CD8-positive, alpha-beta memory T cell (primary cell): ENCODE measurements at regions not wholly inside any gene's neighbourhood (a gene's known extent, or its start where the extent isn't known, plus 50 kb on each side); places are given as distances from the start of the nearest gene placed in this dataset.

Source experiments
- CTCF ChIA-PET: fragments of 350-600 bp; sonication (Branson Sonifier 250); formaldehyde crosslinking; loops from one replicate; lab custom pipeline; 2021; ENCODE audit warnings: antibody characterized with exemption; lab: Charles Lee
- POLR2A ChIA-PET: fragments of 350-600 bp; sonication (Branson Sonifier 250); formaldehyde crosslinking; loops from one replicate; lab custom pipeline; 2021; ENCODE audit warnings: antibody characterized with exemption; lab: Charles Lee
- DNase-seq, 5 donors: peaks; one replicate each; pipeline versions ENCODE4 v3.0.0 to v3.0.0-alpha.2; 2020 to 2022; ENCODE audit warnings: mixed read lengths in 1 of 5
- H3K27ac ChIP-seq: one replicate; pipeline ENCODE4 v1.7.0; 2013; ENCODE audit warnings: low read depth, mild to moderate bottlenecking, low read length, moderate library complexity
- H3K27me3 ChIP-seq: 2 replicates; pipeline ENCODE4 v1.7.0; 2013; ENCODE audit warnings: low read length, mild to moderate bottlenecking; ENCODE audit not compliant: insufficient read depth, poor library complexity, severe bottlenecking
- H3K36me3 ChIP-seq: 2 replicates; pipeline ENCODE4 v1.7.0; 2013; ENCODE audit warnings: mild to moderate bottlenecking, low read length, moderate library complexity; ENCODE audit not compliant: insufficient read depth
- H3K4me1 ChIP-seq: 2 replicates; pipeline ENCODE4 v1.7.0; 2013; ENCODE audit warnings: mild to moderate bottlenecking, low read length, moderate library complexity; ENCODE audit not compliant: insufficient read depth
- H3K4me3 ChIP-seq: 2 replicates; pipeline ENCODE4 v1.7.0; 2013; ENCODE audit warnings: mild to moderate bottlenecking, low read length
- H3K9me3 ChIP-seq: 2 replicates; pipeline ENCODE4 v1.7.0; 2013; ENCODE audit warnings: mild to moderate bottlenecking, low read length
- H3K27ac Mint-ChIP-seq, 8 donors: one replicate each; pipeline ENCODE4 v1.8.0; 2020 to 2021; ENCODE audit warnings: mixed read lengths in 8 of 8, mild to moderate bottlenecking in 6 of 8, inconsistent platforms in 3 of 8, moderate library complexity in 3 of 8
- H3K27me3 Mint-ChIP-seq, 2 donors: one replicate each; pipeline ENCODE4 v1.8.0; 2020 to 2021; ENCODE audit warnings: mixed read lengths in 2 of 2, mild to moderate bottlenecking in 1 of 2, moderate library complexity in 1 of 2
- H3K36me3 Mint-ChIP-seq, 3 donors: one replicate each; pipeline ENCODE4 v1.8.0; 2020 to 2021; ENCODE audit warnings: mixed read lengths in 3 of 3, inconsistent platforms in 1 of 3, mild to moderate bottlenecking in 1 of 3
- H3K4me1 Mint-ChIP-seq, 3 donors: one replicate each; pipeline ENCODE4 v1.8.0; 2020 to 2021; ENCODE audit warnings: mixed read lengths in 3 of 3, inconsistent platforms in 1 of 3, mild to moderate bottlenecking in 1 of 3
- H3K4me3 Mint-ChIP-seq, 7 donors: one replicate each; pipeline ENCODE4 v1.8.0; 2020 to 2021; ENCODE audit warnings: mixed read lengths in 7 of 7, mild to moderate bottlenecking in 6 of 7, moderate library complexity in 4 of 7, inconsistent platforms in 2 of 7
- H3K9me3 Mint-ChIP-seq, 5 donors: one replicate each; pipeline ENCODE4 v1.8.0; 2020 to 2022; ENCODE audit warnings: mixed read lengths in 5 of 5, mild to moderate bottlenecking in 3 of 5, moderate library complexity in 2 of 5, inconsistent platforms in 1 of 5

- no peak overlapping the region for H3K4me3 Mint-ChIP-seq
- POLR2A ChIA-PET, result no interaction called here
- no peak overlapping the region for H3K27ac ChIP-seq
- H3K4me1 Mint-ChIP-seq, result peaks cover 3 to 8% (median 3%) of the 10 kb centered on the region in 3 donors
- H3K4me1 ChIP-seq, result no peaks in the 10 kb centered on the region
- H3K27me3 ChIP-seq, result no peaks in the 10 kb centered on the region
- peaks cover 0 to 2% (median 0%) of the 10 kb centered on the region in 3 donors for H3K36me3 Mint-ChIP-seq
- H3K9me3 ChIP-seq, result no peaks in the 10 kb centered on the region
- H3K27me3 Mint-ChIP-seq, result peaks cover 6 to 11% of the 10 kb centered on the region in 2 donors
- CTCF ChIA-PET, result no interaction called here
- no peak overlapping the region for H3K27ac Mint-ChIP-seq
- H3K9me3 Mint-ChIP-seq, result no peaks in the 10 kb centered on the region
- H3K4me3 ChIP-seq, result no peak overlapping the region
- no peaks in the 10 kb centered on the region for H3K36me3 ChIP-seq
- no peak for DNase-seq
Measured at GRCh38 chr3:186461141-186461540, 83.0 kb downstream of the CRYGS start.

GRCh38 chr3:186459108-186459467 is 85.1 kb downstream of the CRYGS start:
- Histone ChIP-seq H3K4me1 (no peaks in the 10 kb centered on the region), H3K36me3 (no peaks in the 10 kb centered on the region), H3K27me3 (no peaks in the 10 kb centered on the region), H3K4me3 (no peak overlapping the region), H3K9me3 (no peaks in the 10 kb centered on the region), H3K27ac (no peak overlapping the region)
- peaks cover 0 to 2% (median 0%) of the 10 kb centered on the region in 3 donors for H3K36me3 Mint-ChIP-seq
- H3K27ac Mint-ChIP-seq, result no peak overlapping the region
- H3K4me1 Mint-ChIP-seq, result peaks cover 0 to 2% (median 0%) of the 10 kb centered on the region in 3 donors
- no peaks in the 10 kb centered on the region for H3K9me3 Mint-ChIP-seq
- DNase-seq, result no peak
- peaks cover 7 to 15% of the 10 kb centered on the region in 2 donors for H3K27me3 Mint-ChIP-seq
- H3K4me3 Mint-ChIP-seq, result no peak overlapping the region
- ChIA-PET CTCF (no interaction called here), POLR2A (no interaction called here)

GRCh38 chr3:186458306-186459107 is 85.7 kb downstream of the CRYGS start:
- peaks cover 8 to 15% of the 10 kb centered on the region in 2 donors for H3K27me3 Mint-ChIP-seq

GRCh38 chr3:186457236-186457635 is 86.9 kb downstream of the CRYGS start:
- Histone ChIP-seq H3K36me3 (no peaks in the 10 kb centered on the region), H3K27ac (no peak overlapping the region), H3K9me3 (no peaks in the 10 kb centered on the region), H3K4me3 (no peak overlapping the region), H3K4me1 (no peaks in the 10 kb centered on the region), H3K27me3 (no peaks in the 10 kb centered on the region)
- H3K27ac Mint-ChIP-seq, result no peak overlapping the region
- peaks cover 11 to 15% of the 10 kb centered on the region in 2 donors for H3K27me3 Mint-ChIP-seq
- ChIA-PET POLR2A (no interaction called here), CTCF (interaction anchor here (0.9 to 1.1 kb wide), 2 partner anchors 184 to 197 kb away, joined by 3 read pairs; no protein-coding TSS in a partner anchor)
- no peak for DNase-seq
- H3K36me3 Mint-ChIP-seq, result peaks cover 0 to 2% (median 0%) of the 10 kb centered on the region in 3 donors
- no peaks in the 10 kb centered on the region for H3K9me3 Mint-ChIP-seq
- no peaks in the 10 kb centered on the region for H3K4me1 Mint-ChIP-seq
- no peak overlapping the region for H3K4me3 Mint-ChIP-seq

More at GRCh38 chr3:186458306-186459107, 85.7 kb downstream of the CRYGS start:
- ChIA-PET CTCF (no interaction called here), POLR2A (no interaction called here)
- Histone ChIP-seq H3K27me3 (no peaks in the 10 kb centered on the region), H3K4me3 (no peak overlapping the region), H3K9me3 (no peaks in the 10 kb centered on the region), H3K36me3 (no peaks in the 10 kb centered on the region), H3K4me1 (no peaks in the 10 kb centered on the region), H3K27ac (no peak overlapping the region)
- Mint-ChIP-seq H3K9me3 (no peaks in the 10 kb centered on the region), H3K27ac (no peak overlapping the region), H3K36me3 (peaks cover 0 to 2% (median 0%) of the 10 kb centered on the region in 3 donors), H3K4me3 (no peak overlapping the region), H3K4me1 (no peaks in the 10 kb centered on the region)
- DNase-seq, result no peak

DNA sequence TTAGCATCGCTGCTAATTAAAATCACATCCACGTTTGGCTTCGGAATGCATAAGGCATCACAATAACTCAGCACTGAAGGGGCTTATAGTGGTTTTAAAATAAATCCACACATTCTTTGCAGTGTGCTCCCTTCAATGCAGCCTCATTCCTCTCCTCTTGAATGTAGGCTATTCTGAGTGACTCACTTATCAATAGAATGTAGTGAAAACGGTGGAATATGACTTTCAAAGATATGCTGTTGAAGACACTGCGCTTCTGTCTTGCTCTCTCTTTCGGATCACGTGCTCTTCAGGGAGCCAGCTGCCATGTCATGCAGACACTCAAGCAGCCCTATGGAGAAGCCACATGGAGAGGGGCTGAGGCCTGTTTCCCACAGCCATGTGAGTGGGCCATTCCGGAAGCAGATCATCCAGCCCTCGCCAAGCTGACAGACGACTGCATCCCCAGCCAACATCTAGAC is 87.4 kb downstream of the CRYGS start:
- CTCF ChIA-PET, result interaction anchor here (0.9 to 1.1 kb wide), 2 partner anchors 184 to 197 kb away, joined by 3 read pairs; no protein-coding TSS in a partner anchor
- no peaks in the 10 kb centered on the region for H3K4me1 ChIP-seq
- H3K36me3 ChIP-seq, result no peaks in the 10 kb centered on the region
- H3K27me3 ChIP-seq, result no peaks in the 10 kb centered on the region
- no peak for DNase-seq
- Mint-ChIP-seq H3K27ac (no peak overlapping the region), H3K36me3 (peaks cover 0 to 2% (median 0%) of the 10 kb centered on the region in 3 donors), H3K9me3 (no peaks in the 10 kb centered on the region), H3K4me1 (no peaks in the 10 kb centered on the region), H3K4me3 (no peak overlapping the region), H3K27me3 (peaks cover 7 to 15% of the 10 kb centered on the region in 2 donors)
- POLR2A ChIA-PET, result interaction anchor here (0.5 kb wide), 1 partner anchor 149 kb away, joined by 4 read pairs; no protein-coding TSS in a partner anchor
- H3K27ac ChIP-seq, result no peak overlapping the region
- no peaks in the 10 kb centered on the region for H3K9me3 ChIP-seq
- no peak overlapping the region for H3K4me3 ChIP-seq

GRCh38 chr3:186454881-186455703 is 89.1 kb downstream of the CRYGS start:
- POLR2A ChIA-PET, result no interaction called here
- H3K36me3 Mint-ChIP-seq, result peaks cover 0 to 2% (median 0%) of the 10 kb centered on the region in 3 donors
- CTCF ChIA-PET, result no interaction called here

DNA sequence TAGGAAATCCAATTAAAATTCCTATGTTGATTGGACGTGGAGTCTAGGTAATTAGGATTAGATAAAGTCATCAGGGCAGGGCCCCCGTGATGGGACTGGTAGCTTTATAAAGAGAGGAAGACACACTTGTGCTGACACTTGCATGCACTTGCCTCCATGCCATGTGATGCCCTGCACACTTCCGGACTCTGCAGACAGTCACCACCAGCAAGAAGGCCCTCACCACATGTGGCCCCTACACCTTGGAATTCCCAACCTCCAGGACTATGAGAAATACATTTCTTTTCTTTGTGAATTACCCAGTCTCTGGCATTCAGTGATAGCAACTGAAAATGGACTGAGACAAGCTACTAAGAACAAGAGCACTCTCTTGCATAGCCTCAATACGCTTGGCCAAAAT is 90.6 kb downstream of the CRYGS start:
- Histone ChIP-seq H3K36me3 (no peaks in the 10 kb centered on the region), H3K27ac (no peak overlapping the region), H3K4me3 (no peak overlapping the region), H3K9me3 (no peaks in the 10 kb centered on the region), H3K4me1 (no peaks in the 10 kb centered on the region), H3K27me3 (no peaks in the 10 kb centered on the region)
- Mint-ChIP-seq H3K4me3 (no peak overlapping the region), H3K9me3 (no peaks in the 10 kb centered on the region), H3K27me3 (peaks cover 4 to 5% of the 10 kb centered on the region in 2 donors), H3K27ac (no peak overlapping the region), H3K4me1 (no peaks in the 10 kb centered on the region), H3K36me3 (peaks cover 0 to 2% (median 0%) of the 10 kb centered on the region in 3 donors)
- DNase-seq, result no peak
- ChIA-PET CTCF (no interaction called here), POLR2A (no interaction called here)

More at GRCh38 chr3:186454881-186455703, 89.1 kb downstream of the CRYGS start:
- H3K4me3 Mint-ChIP-seq, result no peak overlapping the region
- H3K4me1 ChIP-seq, result no peaks in the 10 kb centered on the region
- H3K4me1 Mint-ChIP-seq, result no peaks in the 10 kb centered on the region
- DNase-seq, result no peak
- H3K9me3 ChIP-seq, result no peaks in the 10 kb centered on the region
- H3K36me3 ChIP-seq, result no peaks in the 10 kb centered on the region
- no peak overlapping the region for H3K27ac ChIP-seq
- no peak overlapping the region for H3K4me3 ChIP-seq
- H3K27me3 Mint-ChIP-seq, result peaks cover 6 to 9% of the 10 kb centered on the region in 2 donors
- no peaks in the 10 kb centered on the region for H3K9me3 Mint-ChIP-seq
- no peaks in the 10 kb centered on the region for H3K27me3 ChIP-seq
- H3K27ac Mint-ChIP-seq, result no peak overlapping the region

DNA sequence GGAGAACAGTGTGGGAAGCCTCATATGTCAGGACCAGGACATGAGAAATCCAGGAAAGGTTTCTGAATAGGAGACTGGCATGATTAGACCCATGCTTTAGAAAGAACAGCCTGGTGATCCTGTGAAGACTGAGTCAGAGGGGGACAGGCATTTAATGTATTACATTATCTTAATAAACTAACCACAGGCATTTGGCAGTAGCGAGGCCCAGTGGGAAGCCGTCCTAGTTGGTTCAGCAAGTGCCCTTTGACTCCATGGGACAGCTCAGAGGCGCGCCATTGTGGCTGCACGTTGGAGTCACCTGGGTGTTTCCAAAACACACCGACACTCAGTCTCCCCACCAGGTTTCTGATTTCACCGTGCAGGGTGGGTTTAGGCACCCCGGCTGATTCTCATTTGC is 90.5 kb upstream of the DGKG start:
- Histone ChIP-seq H3K4me3 (no peak overlapping the region), H3K27me3 (no peaks in the 10 kb centered on the region), H3K4me1 (no peaks in the 10 kb centered on the region), H3K27ac (no peak overlapping the region), H3K36me3 (no peaks in the 10 kb centered on the region), H3K9me3 (no peaks in the 10 kb centered on the region)
- no peaks in the 10 kb centered on the region for H3K4me1 Mint-ChIP-seq
- no peak overlapping the region for H3K4me3 Mint-ChIP-seq
- no peaks in the 10 kb centered on the region for H3K9me3 Mint-ChIP-seq
- H3K27me3 Mint-ChIP-seq, result peaks cover 4 to 5% of the 10 kb centered on the region in 2 donors
- CTCF ChIA-PET, result no interaction called here
- POLR2A ChIA-PET, result no interaction called here
- DNase-seq, result no peak
- no peaks in the 10 kb centered on the region for H3K36me3 Mint-ChIP-seq
- no peak overlapping the region for H3K27ac Mint-ChIP-seq
